GM12873 (cell line): ENCODE measurements at regions not wholly inside any gene's neighbourhood (a gene's known extent, or its start where the extent isn't known, plus 50 kb on each side); places are given as distances from the start of the nearest gene placed in this dataset.

Experiments
- CTCF ChIP-seq: IDR thresholded peaks from 2 replicates; pipeline ENCODE4 v1.5.1; 2012; ENCODE audit warnings: low read depth, mild to moderate bottlenecking, moderate library complexity, low read length, control low read depth; ENCODE audit not compliant: insufficient read depth; ENCODE audit errors: missing control alignments

- no peak for TF ChIP-seq CTCF
These were observed 50.7 kb upstream of the ELL2 start for GRCh38 chr5:96012399-96012798.
